HUES64 (cell line): ENCODE measurements at regions not wholly inside any gene's neighbourhood (a gene's known extent, or its start where the extent isn't known, plus 50 kb on each side); places are given as distances from the start of the nearest gene placed in this dataset.
"Not testable (repeated sequence)": the region's sequence is repeated elsewhere in the genome, so short reads cannot be mapped to it uniquely, and the experiment has no call there.

Source experiments
- H3K27ac ChIP-seq: 2 replicates; pipeline ENCODE4 v1.7.0; 2013; ENCODE audit warnings: low read depth, low read length, inconsistent platforms
- H3K27me3 ChIP-seq: 2 replicates; pipeline ENCODE4 v1.6.1; 2013; ENCODE audit warnings: mild to moderate bottlenecking, low read length; ENCODE audit not compliant: insufficient read depth
- H3K36me3 ChIP-seq: 2 replicates; pipeline ENCODE4 v1.6.1; 2013; ENCODE audit warnings: mild to moderate bottlenecking, low read length; ENCODE audit not compliant: insufficient read depth
- H3K4me1 ChIP-seq: 2 replicates; pipeline ENCODE4 v1.6.1; 2013; ENCODE audit warnings: mild to moderate bottlenecking, low read length, moderate library complexity; ENCODE audit not compliant: insufficient read depth
- H3K4me3 ChIP-seq: 2 replicates; pipeline ENCODE4 v1.5.1; 2013; ENCODE audit warnings: mild to moderate bottlenecking, low read length, moderate library complexity
- H3K9ac ChIP-seq: 2 replicates; pipeline ENCODE4 v1.6.1; 2013; ENCODE audit warnings: mild to moderate bottlenecking, low read depth, low read length
- H3K9me3 ChIP-seq: 2 replicates; pipeline ENCODE4 v1.6.1; 2013; ENCODE audit warnings: low read depth, low read length; ENCODE audit not compliant: insufficient read depth
- WGBS: fragments of 150-250, 120-280 bp; methylation state at CpG from one replicate; pipeline ENCODE4 v1.1.7; 2013; ENCODE audit warnings: missing lambda C conversion rate; 5-methylcytosine and 5-hydroxymethylcytosine counted together

DNA sequence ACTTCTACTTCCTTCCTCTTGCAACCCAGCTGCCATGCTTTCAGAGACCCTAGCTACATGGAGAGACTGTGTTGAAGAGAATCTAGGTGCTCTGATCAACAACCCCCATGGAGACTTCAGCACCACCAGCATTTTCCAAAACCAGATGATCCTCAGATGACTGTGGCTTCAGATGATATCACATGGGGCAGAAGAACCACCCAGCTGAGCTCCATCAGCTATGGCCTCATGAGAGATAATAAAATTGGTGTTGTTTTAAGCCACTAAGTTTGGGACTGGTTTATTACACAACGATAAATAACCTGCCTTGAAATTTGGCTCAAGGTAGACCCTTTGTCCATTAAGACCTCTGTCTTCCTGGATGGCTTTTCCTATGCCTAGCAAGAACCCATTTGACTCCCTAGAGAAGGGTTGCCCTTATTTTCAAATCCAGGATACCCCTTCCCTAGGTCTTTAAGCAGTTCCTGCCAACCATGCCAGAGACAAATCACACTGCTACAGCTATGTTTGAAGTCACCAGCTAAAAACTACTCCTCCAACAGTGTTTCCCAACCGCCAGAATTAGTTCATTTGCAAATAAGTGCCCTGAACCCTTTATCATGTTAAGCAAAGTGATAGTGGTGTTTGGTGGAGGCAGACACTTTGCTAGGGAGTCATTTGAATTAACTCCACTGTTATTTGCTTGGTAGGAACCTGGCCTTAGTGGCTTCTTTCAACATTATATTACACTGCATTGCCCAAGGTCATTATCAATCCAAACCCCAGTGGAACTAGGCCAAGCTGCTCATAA lies 136.9 kb upstream of the PALS2 start:
- Histone ChIP-seq H3K4me3 (no peak overlapping the region), H3K27me3 (peaks cover 16% of the 10 kb centered on the region), H3K27ac (peak overlapping the region; percentile 72; the same call in 1 of the 2 replicates), H3K9ac (no peak overlapping the region), H3K9me3 (no peaks in the 10 kb centered on the region; the same call in 1 of the 2 replicates), H3K36me3 (no peaks in the 10 kb centered on the region), H3K4me1 (peaks cover 41% of the 10 kb centered on the region)
- WGBS: 51% methylated on average over 2 of the region's 2 CpGs

DNA sequence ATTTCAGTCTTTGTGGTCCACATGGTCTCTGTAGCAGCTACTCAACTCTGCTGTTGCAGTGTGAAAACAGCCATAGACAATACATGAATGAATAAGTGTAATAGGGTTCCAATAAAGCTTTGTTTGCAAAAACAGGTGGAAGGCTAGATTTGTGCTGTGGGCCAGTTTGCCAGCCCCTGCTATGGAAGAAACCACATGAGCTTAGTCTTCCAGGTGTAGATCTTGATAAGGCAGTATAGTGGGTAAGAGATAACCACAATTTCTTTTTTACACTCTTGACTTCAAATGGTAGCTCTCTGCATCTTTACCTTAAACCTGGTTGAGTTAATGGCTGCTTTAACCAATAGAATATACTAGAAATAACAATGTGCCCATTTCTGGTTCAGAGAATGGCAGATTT lies 135.0 kb upstream of the PALS2 start:
- Histone ChIP-seq H3K27ac (no peak overlapping the region), H3K4me3 (no peak overlapping the region), H3K36me3 (no peaks in the 10 kb centered on the region), H3K9me3 (no peaks in the 10 kb centered on the region; the same call in 1 of the 2 replicates), H3K4me1 (peaks cover 39% of the 10 kb centered on the region), H3K9ac (no peak overlapping the region), H3K27me3 (peaks cover 14% of the 10 kb centered on the region)

DNA sequence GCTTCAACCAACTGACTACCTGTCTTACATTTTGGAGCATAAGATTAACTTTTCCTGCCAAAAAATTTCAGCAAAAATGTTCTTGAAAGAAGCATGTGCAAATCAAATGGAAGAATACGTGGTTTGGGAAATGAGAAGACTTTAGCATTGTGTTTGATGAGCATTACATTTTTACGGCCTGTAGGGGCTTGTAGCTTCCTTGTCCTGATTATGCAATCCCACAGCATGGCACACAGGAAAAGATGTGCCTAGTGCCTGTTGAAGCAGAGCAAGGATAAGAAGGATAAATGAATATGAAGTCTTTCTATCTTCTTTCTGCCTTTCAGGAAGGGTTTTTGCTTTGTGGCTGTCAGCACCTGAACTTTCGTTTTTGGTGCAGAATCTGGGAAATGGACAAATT lies 134.1 kb upstream of the PALS2 start:
- 94% methylated on average over 3 of the region's 3 CpGs for WGBS
- H3K9ac ChIP-seq, H3K9me3 ChIP-seq, H3K27me3 ChIP-seq, H3K4me3 ChIP-seq, H3K27ac ChIP-seq, H3K36me3 ChIP-seq: not testable (repeated sequence)
- peaks cover 31% of the 10 kb centered on the region for H3K4me1 ChIP-seq

DNA sequence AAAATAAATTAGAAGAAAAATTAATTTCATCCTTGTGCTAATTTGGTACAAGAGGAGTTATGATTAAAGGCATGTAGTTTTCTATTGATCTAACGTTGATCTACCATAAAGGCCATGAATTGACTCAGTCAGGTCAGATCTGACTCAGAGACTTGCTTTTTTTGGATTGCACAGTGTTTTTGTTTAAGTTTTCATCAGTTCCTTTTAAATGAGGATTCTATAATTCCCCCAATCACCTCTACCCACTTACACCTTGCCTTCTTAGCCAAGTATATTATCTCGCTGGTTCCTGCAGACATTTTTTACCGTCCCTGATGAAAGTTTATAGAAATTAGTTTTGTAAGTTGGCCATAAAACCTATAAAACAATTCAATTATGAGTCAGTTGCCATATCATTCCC lies 132.4 kb upstream of the PALS2 start:
- H3K36me3 ChIP-seq: no peaks in the 10 kb centered on the region
- no peaks in the 10 kb centered on the region for H3K27me3 ChIP-seq
- 94% methylated on average over 1 of the region's 3 CpGs for WGBS
- H3K27ac ChIP-seq: no peak overlapping the region
- no peak overlapping the region for H3K9ac ChIP-seq
- H3K9me3 ChIP-seq: peaks cover 3% of the 10 kb centered on the region; the same call in 1 of the 2 replicates
- H3K4me3 ChIP-seq: no peak overlapping the region
- H3K4me1 ChIP-seq: peaks cover 15% of the 10 kb centered on the region

DNA sequence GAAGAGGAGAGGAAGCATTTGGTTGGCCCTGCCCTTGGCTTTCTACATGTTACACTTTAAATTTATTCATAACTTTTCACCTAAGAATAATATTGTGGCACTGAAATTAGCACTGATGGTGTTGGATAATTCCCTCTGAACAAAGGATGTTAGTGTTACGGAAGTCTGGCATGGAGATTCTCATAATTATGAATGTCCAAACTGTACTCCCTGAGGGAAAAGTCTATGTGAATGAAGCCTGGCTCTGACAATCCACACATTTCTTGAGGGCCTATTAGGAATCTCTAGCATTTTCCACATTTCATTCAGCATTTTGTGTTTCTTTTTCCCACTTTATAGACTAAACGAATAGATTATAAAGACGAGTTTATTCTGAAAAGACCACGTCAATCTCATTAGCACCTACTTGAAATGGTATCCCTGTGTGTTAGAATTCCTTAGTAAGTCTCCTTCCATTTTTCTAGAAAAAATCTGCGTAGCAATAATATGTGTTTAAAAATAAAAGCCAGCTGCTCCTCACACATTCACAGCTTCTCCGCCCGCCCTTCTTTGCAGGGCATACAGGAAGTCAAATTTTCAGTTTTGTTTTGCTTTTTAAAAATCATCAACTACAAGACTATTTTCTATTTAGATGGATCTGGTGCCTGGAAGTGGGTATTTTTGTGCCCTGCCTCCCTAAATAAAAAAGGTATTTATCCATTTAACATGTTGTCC lies 131.8 kb upstream of the PALS2 start:
- no peaks in the 10 kb centered on the region for H3K27me3 ChIP-seq
- WGBS: 92% methylated on average over 7 of the region's 7 CpGs
- no peak overlapping the region for H3K9ac ChIP-seq
- H3K4me1 ChIP-seq: peaks cover 10% of the 10 kb centered on the region
- no peak overlapping the region for H3K27ac ChIP-seq
- H3K4me3 ChIP-seq: no peak overlapping the region
- no peaks in the 10 kb centered on the region for H3K36me3 ChIP-seq
- H3K9me3 ChIP-seq: peaks cover 3% of the 10 kb centered on the region; the same call in 1 of the 2 replicates

DNA sequence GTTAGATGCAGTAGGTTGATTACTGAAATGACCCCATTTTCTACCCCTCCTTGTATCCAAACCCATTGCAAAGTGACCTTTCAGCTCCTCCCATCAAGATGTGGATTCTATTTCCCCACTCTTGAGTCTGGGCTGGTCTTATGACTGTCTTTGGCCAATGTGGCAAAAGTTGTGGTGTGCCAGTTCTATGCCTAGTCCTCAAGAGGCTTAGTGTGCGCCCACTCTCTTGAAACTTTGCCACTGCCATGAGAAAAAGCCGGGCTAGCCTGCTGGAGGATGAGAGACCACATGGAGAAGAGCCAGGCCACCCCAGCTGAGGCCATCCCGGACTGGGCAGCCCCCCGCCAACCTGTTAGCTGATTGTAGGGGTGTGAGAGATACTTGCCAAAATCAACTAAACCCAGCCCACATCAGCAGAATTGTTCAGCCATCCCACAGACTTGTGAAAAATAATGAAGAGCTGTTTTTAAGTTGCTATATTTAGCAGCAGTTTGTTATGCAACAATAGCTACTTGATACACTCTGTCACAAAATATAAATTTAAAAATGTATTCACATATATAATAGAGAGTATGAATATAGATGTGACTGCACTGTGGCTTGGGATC lies 131.0 kb upstream of the PALS2 start:
- Histone ChIP-seq H3K4me3 (no peak overlapping the region), H3K27ac (no peak overlapping the region), H3K4me1 (peaks cover 2% of the 10 kb centered on the region), H3K27me3 (no peaks in the 10 kb centered on the region), H3K9me3 (peaks cover 3% of the 10 kb centered on the region; the same call in 1 of the 2 replicates), H3K9ac (no peak overlapping the region), H3K36me3 (no peaks in the 10 kb centered on the region)
- WGBS: 97% methylated on average over 3 of the region's 4 CpGs

DNA sequence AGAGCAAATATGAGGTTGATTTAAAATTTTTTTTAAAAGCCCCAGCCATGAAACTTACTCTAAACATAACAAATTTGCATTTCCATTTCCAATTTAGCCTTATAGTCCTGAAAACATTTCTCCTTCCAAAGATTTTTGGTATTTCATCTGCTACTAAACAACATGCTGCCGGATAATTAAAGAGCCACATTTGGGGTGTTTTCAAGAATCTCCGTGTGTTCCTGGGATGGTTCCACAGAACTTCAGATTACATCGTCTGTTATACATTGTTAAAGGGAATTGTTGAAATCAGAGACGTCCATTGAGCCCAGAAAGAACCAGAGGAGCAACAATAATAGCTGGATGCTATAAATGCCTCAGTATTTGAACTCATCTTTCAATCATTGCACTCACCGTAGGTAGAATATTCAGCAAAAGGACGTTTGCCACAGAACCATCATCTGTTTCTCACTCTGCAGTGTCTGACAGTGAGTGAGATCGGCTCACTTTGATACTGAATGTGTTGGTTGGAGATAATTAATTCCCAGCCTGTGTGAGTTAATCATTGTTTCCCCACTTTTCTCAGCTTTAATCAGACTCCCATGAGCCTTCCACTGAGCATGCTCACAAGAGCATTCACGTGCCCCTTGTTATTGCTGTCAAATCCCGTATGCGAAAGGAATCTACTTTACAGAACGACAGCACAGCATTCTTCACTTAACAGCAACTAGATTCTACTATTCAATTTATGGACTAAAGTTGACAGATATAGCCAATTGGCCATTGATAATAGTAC lies 128.4 kb upstream of the PALS2 start:
- no peaks in the 10 kb centered on the region for H3K36me3 ChIP-seq
- H3K27me3 ChIP-seq: 0 out of 2 replicates have a peak, but pooled peaks cover 3% of the 10 kb centered on the region
- 89% methylated on average over 11 of the region's 11 CpGs for WGBS
- no peak overlapping the region for H3K27ac ChIP-seq
- H3K9ac ChIP-seq: no peak overlapping the region
- H3K4me3 ChIP-seq: no peak overlapping the region
- no peaks in the 10 kb centered on the region; the same call in 1 of the 2 replicates for H3K4me1 ChIP-seq
- 0 out of 2 replicates have a peak, but pooled peaks cover 3% of the 10 kb centered on the region for H3K9me3 ChIP-seq

DNA sequence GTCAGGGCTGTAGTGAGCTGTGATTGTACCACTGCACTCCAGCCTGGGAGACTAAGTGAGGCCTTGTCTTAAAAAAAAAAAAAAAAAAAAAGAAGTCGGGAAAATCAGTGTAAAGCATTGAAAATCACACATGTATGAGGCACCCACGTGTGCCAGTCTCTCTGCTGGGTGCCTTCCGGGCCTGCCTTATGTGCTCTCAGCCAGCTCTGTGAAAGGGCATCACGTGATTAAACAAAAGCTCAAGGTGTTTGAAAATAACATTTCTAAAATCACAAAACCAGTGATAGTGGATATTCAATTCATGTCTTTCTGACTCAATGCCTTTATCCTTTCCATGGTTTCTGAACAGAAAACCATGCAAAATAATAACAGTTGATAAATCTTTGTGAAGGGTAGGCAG lies 125.2 kb upstream of the PALS2 start:
- WGBS: 93% methylated on average over 4 of the region's 4 CpGs
- Histone ChIP-seq H3K4me3 (no peak overlapping the region), H3K27me3 (0 out of 2 replicates have a peak, but pooled peaks cover 3% of the 10 kb centered on the region), H3K9ac (no peak overlapping the region), H3K9me3 (0 out of 2 replicates have a peak, but pooled peaks cover 3% of the 10 kb centered on the region), H3K27ac (no peak overlapping the region), H3K4me1 (no peaks in the 10 kb centered on the region), H3K36me3 (no peaks in the 10 kb centered on the region)

DNA sequence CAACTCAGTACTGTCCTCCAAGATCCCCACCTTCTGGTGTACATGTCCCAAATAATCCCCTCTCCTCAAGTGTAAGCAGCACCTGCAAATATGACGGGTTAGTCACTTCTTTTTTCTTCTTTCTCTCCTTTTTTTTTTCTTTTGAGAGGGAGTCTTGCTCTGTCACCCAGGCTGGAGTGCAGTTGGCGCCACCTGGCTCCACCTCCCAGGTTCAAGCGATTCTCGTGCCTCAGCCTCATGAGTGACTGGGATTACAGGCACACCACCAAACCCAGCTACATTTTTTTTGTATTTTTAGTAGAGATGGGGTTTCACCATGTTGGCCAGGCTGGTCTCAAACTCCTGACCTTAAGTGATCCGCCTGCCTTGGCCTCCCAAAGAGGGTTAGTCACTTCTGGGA lies 123.8 kb upstream of the PALS2 start:
- 84% methylated on average over 5 of the region's 5 CpGs for WGBS
- H3K9ac ChIP-seq, H3K4me3 ChIP-seq, H3K27me3 ChIP-seq, H3K9me3 ChIP-seq, H3K36me3 ChIP-seq, H3K27ac ChIP-seq, H3K4me1 ChIP-seq: not testable (repeated sequence)

DNA sequence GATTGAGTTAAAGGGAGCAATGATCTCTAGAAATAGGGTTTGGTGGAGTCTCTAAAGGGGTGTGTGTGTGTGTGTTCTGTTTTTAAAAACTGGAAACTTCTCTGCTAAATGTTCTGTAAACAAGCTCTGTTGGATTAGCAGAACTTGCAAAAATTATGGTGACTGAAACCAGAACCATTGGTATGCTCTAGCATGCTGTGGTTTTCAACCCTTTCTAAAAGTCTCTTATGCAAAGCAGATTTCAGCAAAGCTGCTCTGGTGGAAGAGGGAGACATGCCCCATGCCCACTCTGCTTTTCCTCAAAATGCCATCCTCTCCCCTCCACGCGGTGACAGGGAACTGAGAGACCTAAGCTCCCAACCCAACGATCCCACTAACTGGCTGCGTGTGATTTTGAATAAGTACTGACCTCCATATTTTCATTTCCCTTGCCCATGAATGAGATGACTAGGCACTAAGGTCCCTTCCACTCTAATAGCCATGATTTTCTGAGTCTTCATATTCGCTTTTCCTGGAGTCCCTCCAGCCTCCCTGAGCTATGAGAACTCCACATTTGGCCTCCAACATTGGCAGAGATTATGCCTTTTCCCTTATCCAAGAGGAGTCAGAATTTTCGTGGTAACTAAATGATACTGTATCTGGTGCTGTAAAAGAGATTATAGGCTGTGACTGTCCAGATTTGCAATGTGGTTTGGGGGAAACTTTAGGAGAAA lies 117.3 kb upstream of the PALS2 start:
- H3K36me3 ChIP-seq: no peaks in the 10 kb centered on the region
- H3K9ac ChIP-seq: no peak overlapping the region
- no peaks in the 10 kb centered on the region for H3K27me3 ChIP-seq
- WGBS: 92% methylated on average over 6 of the region's 6 CpGs
- no peaks in the 10 kb centered on the region for H3K9me3 ChIP-seq
- H3K27ac ChIP-seq: no peak overlapping the region
- peaks cover 3% of the 10 kb centered on the region; the same call in 1 of the 2 replicates for H3K4me1 ChIP-seq
- no peak overlapping the region for H3K4me3 ChIP-seq
